ENCODE measurements at regions not wholly inside any gene's neighbourhood (a gene's known extent, or its start where the extent isn't known, plus 50 kb on each side); places are given as distances from the start of the nearest gene placed in this dataset.

DNA sequence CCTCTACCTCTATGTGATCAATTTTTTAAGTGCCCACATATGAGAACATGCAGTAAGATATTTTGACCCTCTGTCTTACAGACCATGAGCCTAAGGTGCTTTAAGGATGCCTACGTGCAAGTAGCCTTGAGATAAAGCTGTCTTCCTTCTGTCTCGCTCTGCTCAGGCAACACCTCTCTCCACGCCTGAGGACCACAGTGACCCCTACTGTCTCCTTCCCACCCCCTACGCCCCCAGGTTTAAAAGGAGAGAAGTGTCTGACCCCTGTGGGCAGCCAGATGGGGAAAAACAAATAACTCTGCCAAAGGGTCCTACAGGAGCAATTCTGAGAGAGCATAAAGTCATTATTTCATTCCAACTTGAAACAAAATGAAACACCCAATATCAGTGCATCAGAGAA, 286.4 kb upstream of the TMEM132C start:
- TF ChIP-seq EZH2 (IDR thresholded peaks at IDR 0.05; ENCODE audit: insufficient read depth, poor library complexity, severe bottlenecking) (no peak), EZH2phosphoT487 (IDR thresholded peaks at IDR 0.05; ENCODE audit: insufficient read depth, low read depth) (no peak)

Data from GM23248 (cell line).